ENCODE measurements at regions not wholly inside any gene's neighbourhood (a gene's known extent, or its start where the extent isn't known, plus 50 kb on each side); places are given as distances from the start of the nearest gene placed in this dataset.
"Not testable (repeated sequence)": the region's sequence is repeated elsewhere in the genome, so short reads cannot be mapped to it uniquely, and the experiment has no call there.

- DNase-seq: no peak
Observed at GRCh38 chr6:110558575-110558974, 82.2 kb upstream of the SLC22A16 start.

- no peak for DNase-seq
Observed at GRCh38 chr6:110557199-110557598, 80.8 kb upstream of the SLC22A16 start.

DNA sequence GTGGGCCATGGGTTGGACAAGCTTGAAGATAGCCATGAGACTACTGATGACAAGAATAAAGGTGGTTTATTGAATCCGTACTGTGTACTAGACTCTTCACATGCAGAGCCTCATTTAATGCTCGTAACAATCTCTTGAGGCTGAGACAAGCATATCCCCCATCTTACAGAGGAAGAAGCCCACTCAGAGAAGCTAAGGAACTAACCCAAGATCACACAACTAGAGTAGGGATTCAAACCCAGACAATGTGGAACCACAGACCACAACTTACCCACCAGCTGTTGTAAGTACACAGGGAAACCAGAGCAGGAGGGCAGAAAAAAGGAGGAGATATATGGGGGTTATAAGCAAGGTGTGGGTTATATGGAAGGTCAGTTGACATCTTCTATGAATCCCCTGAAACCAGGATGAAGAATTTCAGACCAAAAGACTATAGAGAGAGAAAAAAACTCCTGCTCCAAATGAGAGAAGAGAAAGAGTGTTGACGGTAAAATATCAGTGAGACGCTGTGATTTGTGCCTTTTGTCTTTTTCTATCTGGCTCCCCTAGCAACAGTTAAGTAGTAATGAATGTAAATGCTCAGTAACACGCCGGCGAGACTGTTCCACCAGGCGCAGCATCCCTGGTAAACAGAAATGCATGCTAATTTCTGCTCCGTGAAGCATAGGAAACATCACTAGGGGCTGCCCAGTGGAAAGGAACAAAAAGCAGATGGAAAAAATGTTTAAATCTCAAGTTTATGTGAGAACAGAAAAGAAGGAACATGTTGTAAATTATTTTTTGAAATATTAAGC, 80.1 kb upstream of the SLC22A16 start:
- DNase-seq: no peak

GRCh38 chr6:110554966-110555460, 78.6 kb upstream of the SLC22A16 start:
- no peak for DNase-seq

DNA sequence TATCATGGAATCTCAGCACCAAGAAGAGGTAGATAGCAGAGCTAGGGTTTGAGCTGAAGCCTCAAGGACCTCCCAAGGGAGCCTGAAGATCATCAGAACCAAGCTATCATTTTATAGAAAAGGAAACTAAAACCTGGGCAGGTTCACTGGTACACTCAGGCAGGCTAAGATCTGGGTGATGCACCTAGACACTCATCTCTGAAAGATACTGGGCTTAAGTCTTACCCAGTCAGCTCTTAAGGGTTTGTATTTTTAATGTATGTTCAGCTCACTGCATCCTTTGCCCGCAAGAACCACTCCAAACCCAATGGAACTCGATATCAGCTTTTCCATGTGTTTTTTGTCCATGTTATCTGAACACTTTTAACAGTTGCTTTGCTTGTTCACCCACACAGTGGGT, 78.0 kb upstream of the SLC22A16 start:
- DNase-seq: no peak

GRCh38 chr6:110552901-110553641, 76.7 kb upstream of the SLC22A16 start:
- no peak for DNase-seq

DNA sequence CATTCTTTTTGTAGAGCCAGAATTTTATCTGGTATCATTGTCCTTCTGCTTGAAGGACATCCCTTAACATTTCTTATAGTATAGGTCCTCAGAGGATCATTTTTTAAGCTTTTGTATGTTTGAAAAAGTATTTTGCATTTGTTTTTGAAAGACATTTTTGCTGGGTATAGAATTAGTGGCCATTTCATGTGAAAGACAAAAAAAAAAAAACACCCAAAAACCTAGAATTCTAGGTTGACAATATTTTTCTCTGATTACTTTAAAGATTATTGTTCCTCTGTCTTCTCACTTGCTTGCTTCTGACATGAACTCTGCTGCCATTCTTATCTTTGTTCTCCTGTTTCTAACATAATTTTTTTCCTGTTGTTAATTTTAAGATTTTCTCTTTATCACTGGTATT, 75.7 kb upstream of the SLC22A16 start:
- DNase-seq: no peak

DNA sequence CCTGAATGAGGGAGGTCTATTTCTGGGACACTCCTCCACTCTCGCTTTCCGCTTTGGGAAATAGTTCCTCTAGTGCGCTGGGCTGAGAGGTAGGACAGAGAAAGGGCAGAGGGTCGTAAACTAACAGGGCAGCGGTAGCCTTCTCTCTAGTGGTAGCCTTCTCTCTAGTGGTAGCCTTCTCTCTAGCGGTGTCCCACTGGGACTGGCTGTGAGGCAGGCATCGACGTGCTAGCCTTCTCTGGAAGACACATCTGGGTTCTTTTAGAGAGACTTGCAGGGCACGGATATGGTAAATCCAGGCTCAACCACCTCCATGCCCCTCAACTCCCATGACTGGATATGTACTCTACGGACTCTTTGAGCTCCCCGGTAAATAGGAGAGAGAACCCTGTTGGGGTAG, 74.7 kb upstream of the SLC22A16 start:
- DNase-seq: no peak

- DNase-seq: no peak
Observed at GRCh38 chr6:110550353-110550752, 73.9 kb upstream of the SLC22A16 start.

DNA sequence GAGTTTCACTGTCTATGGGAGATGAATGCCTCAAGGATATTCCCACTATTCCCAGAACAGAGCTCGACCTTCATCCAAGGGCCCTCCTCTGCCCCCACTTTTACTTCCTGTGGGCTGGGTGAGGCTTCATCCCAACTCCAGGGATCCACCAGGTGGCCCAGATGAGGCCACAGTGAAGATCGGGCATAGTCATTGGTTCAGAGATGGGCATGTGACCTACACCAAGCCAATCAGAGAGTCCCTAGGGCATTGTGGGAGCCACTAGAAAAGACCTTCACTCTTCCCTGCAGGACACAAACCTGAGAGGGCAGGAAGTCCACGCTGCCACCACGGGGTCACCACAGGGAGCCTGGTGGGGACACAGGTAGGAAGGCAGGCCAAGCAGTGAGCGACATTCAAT, 72.9 kb upstream of the SLC22A16 start:
- no peak for DNase-seq

DNA sequence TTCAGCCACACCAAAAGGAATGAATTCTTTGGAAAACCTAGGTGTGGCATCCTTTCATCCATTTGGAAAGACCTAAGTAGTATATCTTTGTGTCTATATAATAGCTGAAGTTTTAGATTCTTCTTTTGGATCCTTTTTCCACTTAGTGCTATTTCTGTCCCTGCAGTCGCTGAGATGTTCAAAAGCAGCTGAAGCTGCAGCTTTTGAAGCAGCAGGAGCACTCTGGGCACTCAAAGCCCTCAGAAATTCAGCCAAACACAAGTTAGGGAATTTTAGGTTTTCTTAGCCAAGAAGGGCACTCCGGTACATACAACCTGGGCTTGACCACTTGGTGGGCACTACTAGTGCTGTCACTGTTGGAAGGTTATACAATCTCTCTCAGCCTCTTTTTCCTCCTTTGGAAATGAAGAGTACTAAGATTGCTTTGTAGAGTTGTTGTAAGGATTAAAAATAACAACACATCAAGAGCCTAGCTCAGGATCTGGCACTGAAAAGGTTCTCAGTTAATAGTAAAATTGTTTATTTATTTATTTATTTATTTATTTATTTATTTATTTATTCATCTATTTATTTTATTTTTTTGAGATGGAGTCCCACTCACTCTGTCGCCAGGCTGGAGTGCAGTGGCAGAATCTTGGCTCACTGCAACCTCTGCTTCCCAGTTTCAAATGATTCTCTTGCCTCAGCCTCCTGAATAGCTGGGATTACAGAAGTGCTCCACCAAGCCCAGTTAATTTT, 71.9 kb upstream of the SLC22A16 start:
- DNase-seq: no peak

GRCh38 chr6:110547266-110547964, 71.0 kb upstream of the SLC22A16 start:
- no peak for DNase-seq

- no peak for DNase-seq
Observed at GRCh38 chr6:110545081-110545872, 68.9 kb upstream of the SLC22A16 start.

- DNase-seq: no peak
Observed at GRCh38 chr6:110544472-110544871, 68.1 kb upstream of the SLC22A16 start.

DNA sequence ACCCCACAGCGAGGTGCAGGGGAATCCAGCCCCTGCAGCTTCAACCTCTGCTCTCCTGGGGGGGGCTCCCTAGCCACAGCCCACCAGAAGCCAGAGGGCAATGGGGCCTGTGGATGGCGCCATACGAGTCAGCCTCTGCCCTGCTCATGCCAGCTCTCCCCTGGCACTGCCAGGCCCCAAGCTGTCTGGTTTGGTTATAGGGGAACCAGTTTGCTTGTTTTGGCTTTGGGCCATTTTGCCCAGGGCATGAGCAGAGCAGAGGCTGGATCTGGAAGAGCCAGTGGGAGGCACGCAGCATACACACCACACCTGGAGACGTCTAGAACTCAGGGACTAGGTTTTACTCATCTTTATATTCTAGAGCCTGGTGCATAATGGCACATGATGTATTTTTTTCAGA, 66.7 kb upstream of the SLC22A16 start:
- DNase-seq: no peak

GRCh38 chr6:110542311-110543024, 66.1 kb upstream of the SLC22A16 start:
- no peak for DNase-seq

DNA sequence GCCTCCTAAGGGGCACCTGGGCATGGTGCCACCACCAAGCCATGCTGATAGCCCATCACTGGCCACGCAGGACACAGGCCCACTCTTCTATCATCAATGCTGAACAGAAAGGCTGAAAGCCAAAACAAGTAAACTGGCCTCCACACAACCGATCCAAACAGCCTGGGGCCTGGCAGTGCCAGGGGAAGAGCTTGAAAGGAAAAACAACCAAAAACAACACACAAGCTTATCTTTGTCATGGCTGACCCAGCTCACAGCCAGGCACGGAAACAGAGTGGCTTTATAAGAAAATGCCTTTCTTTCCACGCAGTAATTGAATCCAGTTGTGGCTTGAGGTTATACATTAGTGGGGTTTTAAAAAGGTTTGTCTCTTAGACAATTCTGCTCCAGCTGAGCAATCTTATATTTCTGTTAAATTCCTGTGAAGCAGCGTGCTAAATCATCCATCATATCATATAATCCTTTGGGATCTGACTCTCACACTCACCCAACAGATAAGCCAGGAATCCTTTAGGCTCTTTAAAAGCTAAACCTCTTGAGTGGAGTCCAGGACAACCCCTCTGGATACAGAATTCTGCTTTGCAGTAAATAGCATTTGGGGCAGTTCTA, 65.4 kb upstream of the SLC22A16 start:
- DNase-seq: no peak

- not testable (repeated sequence) for DNase-seq
Observed at GRCh38 chr6:110539277-110540019, 63.0 kb upstream of the SLC22A16 start.

- no peak for DNase-seq
Observed at GRCh38 chr6:110538416-110539160, 62.2 kb upstream of the SLC22A16 start.
